ENCODE measurements at regions not wholly inside any gene's neighbourhood (a gene's known extent, or its start where the extent isn't known, plus 50 kb on each side); places are given as distances from the start of the nearest gene placed in this dataset.

GRCh38 chr10:28360175-28360574, 57.3 kb upstream of the MPP7 start:
- TF ChIP-seq ZEB2 (tag by site-specific recombination; IDR thresholded peaks at IDR 0.05) (no peak), BCL11A (tag by site-specific recombination; IDR thresholded peaks at IDR 0.05; ENCODE audit: low read depth) (no peak), CTCF (tag by site-specific recombination; IDR thresholded peaks at IDR 0.05) (no peak), ZNF239 (tag by site-specific recombination; IDR thresholded peaks at IDR 0.05) (no peak), ZNF18 (tag by site-specific recombination; IDR thresholded peaks at IDR 0.05) (no peak), PBX3 (CRISPR knock-in tag; IDR thresholded peaks at IDR 0.05) (no peak), PATZ1 (tag by site-specific recombination; IDR thresholded peaks at IDR 0.05) (no peak)

Data from HEK293 (cell line).